Gastroesophageal sphincter (tissue), 3 donors: ENCODE measurements at regions not wholly inside any gene's neighbourhood (a gene's known extent, or its start where the extent isn't known, plus 50 kb on each side); places are given as distances from the start of the nearest gene placed in this dataset.

Experiments used
- CTCF ChIP-seq, 4 experiments: fragments of 200-600 bp in 2 of 4; fragments of 450-650 bp in 2 of 4; sonication (generic) in 1 of 4; IDR thresholded peaks; one replicate each; pipeline ENCODE4 v1.5.1; 2017 to 2019; ENCODE audit warnings: antibody characterized with exemption in 4 of 4, mild to moderate bottlenecking in 2 of 4, moderate library complexity in 2 of 4
- EP300 ChIP-seq: sonication (generic); formaldehyde crosslinking; IDR thresholded peaks from one replicate; pipeline ENCODE4 v1.6.1; 2017; ENCODE audit warnings: antibody characterized with exemption, mild to moderate bottlenecking
- POLR2A ChIP-seq, 2 donors: fragments of 450-650 bp; IDR thresholded peaks; one replicate each; pipeline ENCODE4 v1.6.1; 2017; ENCODE audit warnings: antibody characterized with exemption in 2 of 2, mild to moderate bottlenecking in 2 of 2, moderate library complexity in 1 of 2

GRCh38 chr18:2091937-2092336 lies 479.4 kb downstream of the METTL4 start:
- no peak for TF ChIP-seq CTCF (IDR thresholded peaks at IDR 0.05)
- no peak for TF ChIP-seq POLR2A (IDR thresholded peaks at IDR 0.05)
- TF ChIP-seq EP300: no peak
